ENCODE measurements at regions not wholly inside any gene's neighbourhood (a gene's known extent, or its start where the extent isn't known, plus 50 kb on each side); places are given as distances from the start of the nearest gene placed in this dataset.

- DNase-seq: no peak
- 30 to 45% methylated on average over 3 to 5 of the region's 5 CpGs for WGBS, 2 donors (ENCODE audit: low coverage in 1 of 2)
- H3K36me3 ChIP-seq: no peaks in the 10 kb centered on the region
- intact Hi-C loops (cut with DNase I; ENCODE audit: low total_unique reads): no loop called here
- TF ChIP-seq POLR2A (IDR thresholded peaks at IDR 0.05): no peak
- no peak for TF ChIP-seq EP300 (IDR thresholded peaks at IDR 0.05; ENCODE audit: low read depth)
- no peak for TF ChIP-seq POLR2AphosphoS5 (IDR thresholded peaks at IDR 0.05)
- no peak for TF ChIP-seq CTCF (IDR thresholded peaks at IDR 0.05)
- in situ Hi-C loops (cut with MboI; ENCODE audit: low pct_ligation_motif_present in 1 of 4, low pct_unique_long_range_greater_than_20kb in 1 of 4, low sequenced_read_pairs in 3 of 4): no loop called here
- H3K9me3 ChIP-seq: no peaks in the 10 kb centered on the region
- no peak overlapping the region for H3K4me3 ChIP-seq
- H3K27ac ChIP-seq: no peak overlapping the region
- no peaks in the 10 kb centered on the region for H3K4me1 ChIP-seq
- H3K27me3 ChIP-seq: no peaks in the 10 kb centered on the region
These were observed 288.4 kb downstream of the KLHL4 start for GRCh38 chrX:87805829-87806490.

- Histone ChIP-seq H3K27me3 (no peaks in the 10 kb centered on the region), H3K9me3 (no peaks in the 10 kb centered on the region), H3K36me3 (no peaks in the 10 kb centered on the region), H3K27ac (no peak overlapping the region), H3K4me3 (no peak overlapping the region), H3K4me1 (no peaks in the 10 kb centered on the region)
- WGBS, 2 donors (ENCODE audit: low coverage in 1 of 2): 84% methylated on average over 35 of the region's 35 CpGs; no CpG with 5 or more reads in 1 of the 2 donors
- intact Hi-C loops (cut with DNase I; ENCODE audit: low total_unique reads): no loop called here
- TF ChIP-seq POLR2A (IDR thresholded peaks at IDR 0.05): no peak
- no peak for TF ChIP-seq CTCF (IDR thresholded peaks at IDR 0.05)
- in situ Hi-C loops (cut with MboI; ENCODE audit: low pct_ligation_motif_present in 1 of 4, low pct_unique_long_range_greater_than_20kb in 1 of 4, low sequenced_read_pairs in 3 of 4): no loop called here
- DNase-seq: no peak
These were observed 291.1 kb downstream of the KLHL4 start for GRCh38 chrX:87808576-87809243.

- intact Hi-C loops (cut with DNase I; ENCODE audit: low total_unique reads): no loop called here
- in situ Hi-C loops (cut with MboI; ENCODE audit: low pct_ligation_motif_present in 1 of 4, low pct_unique_long_range_greater_than_20kb in 1 of 4, low sequenced_read_pairs in 3 of 4): no loop called here
- 63 to 100% methylated on average over 1 to 3 of the region's 4 CpGs for WGBS, 2 donors (ENCODE audit: low coverage in 1 of 2)
- TF ChIP-seq POLR2AphosphoS5 (IDR thresholded peaks at IDR 0.05) (no peak), EP300 (IDR thresholded peaks at IDR 0.05; ENCODE audit: low read depth) (no peak), POLR2A (IDR thresholded peaks at IDR 0.05) (no peak), CTCF (IDR thresholded peaks at IDR 0.05) (no peak)
- no peaks in the 10 kb centered on the region for H3K36me3 ChIP-seq
- DNase-seq: no peak
- H3K27me3 ChIP-seq: no peaks in the 10 kb centered on the region
- H3K4me1 ChIP-seq: no peaks in the 10 kb centered on the region
- no peak overlapping the region for H3K27ac ChIP-seq
- H3K9me3 ChIP-seq: no peaks in the 10 kb centered on the region
- H3K4me3 ChIP-seq: no peak overlapping the region
These were observed 296.0 kb downstream of the KLHL4 start for GRCh38 chrX:87813566-87813965.

- in situ Hi-C loops (cut with MboI; ENCODE audit: low pct_ligation_motif_present in 1 of 4, low pct_unique_long_range_greater_than_20kb in 1 of 4, low sequenced_read_pairs in 3 of 4): no loop called here
- Histone ChIP-seq H3K4me1 (no peaks in the 10 kb centered on the region), H3K27me3 (no peaks in the 10 kb centered on the region), H3K4me3 (no peak overlapping the region), H3K36me3 (no peaks in the 10 kb centered on the region), H3K9me3 (no peaks in the 10 kb centered on the region), H3K27ac (no peak overlapping the region)
- 81 to 83% methylated on average over 1 of the region's 1 CpG for WGBS, 2 donors (ENCODE audit: low coverage in 1 of 2)
- DNase-seq: no peak
- no peak for TF ChIP-seq CTCF (IDR thresholded peaks at IDR 0.05)
- intact Hi-C loops (cut with DNase I; ENCODE audit: low total_unique reads): no loop called here
These were observed 329.4 kb downstream of the KLHL4 start for GRCh38 chrX:87846956-87847355.
